Prostate gland (tissue), 2 donors: ENCODE measurements at regions not wholly inside any gene's neighbourhood (a gene's known extent, or its start where the extent isn't known, plus 50 kb on each side); places are given as distances from the start of the nearest gene placed in this dataset.
"Not testable (repeated sequence)": the region's sequence is repeated elsewhere in the genome, so short reads cannot be mapped to it uniquely, and the experiment has no call there.

Experiments
- POLR2A ChIP-seq: fragments of 450-650 bp; IDR thresholded peaks from one replicate; pipeline ENCODE4 v1.6.1; 2016; ENCODE audit warnings: antibody characterized with exemption, mild to moderate bottlenecking
- TF ChIP-seq, protein P1 (sequence below), 4 experiments: fragments of 200-600 bp in 2 of 4; fragments of 450-650 bp in 2 of 4; sonication (generic) in 2 of 4; IDR thresholded peaks; 1 replicate in 3 of 4; 2 replicates in 1 of 4; pipeline ENCODE4 v1.5.1; 2016 to 2019; ENCODE audit warnings: antibody characterized with exemption in 4 of 4, mild to moderate bottlenecking in 2 of 4, moderate library complexity in 2 of 4

DNA sequence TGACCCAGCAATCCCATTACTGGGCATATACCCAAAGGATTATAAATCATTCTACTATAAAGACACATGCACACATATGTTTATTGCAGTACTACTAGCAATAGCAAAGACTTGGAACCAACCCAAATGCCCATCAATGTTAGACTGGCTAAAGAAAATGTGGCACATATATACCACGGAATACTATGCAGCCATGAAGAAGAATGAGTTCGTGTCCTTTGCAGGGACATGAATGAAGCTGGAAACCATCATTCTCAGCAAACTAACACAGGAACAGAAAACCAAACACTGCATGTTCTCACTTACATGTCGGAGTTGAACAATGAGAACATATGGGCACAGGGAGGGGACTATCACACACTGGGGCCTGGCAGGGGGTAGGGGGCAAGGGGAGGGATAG is 183.0 kb downstream of the HACE1 start:
- TF ChIP-seq, protein P1, sequence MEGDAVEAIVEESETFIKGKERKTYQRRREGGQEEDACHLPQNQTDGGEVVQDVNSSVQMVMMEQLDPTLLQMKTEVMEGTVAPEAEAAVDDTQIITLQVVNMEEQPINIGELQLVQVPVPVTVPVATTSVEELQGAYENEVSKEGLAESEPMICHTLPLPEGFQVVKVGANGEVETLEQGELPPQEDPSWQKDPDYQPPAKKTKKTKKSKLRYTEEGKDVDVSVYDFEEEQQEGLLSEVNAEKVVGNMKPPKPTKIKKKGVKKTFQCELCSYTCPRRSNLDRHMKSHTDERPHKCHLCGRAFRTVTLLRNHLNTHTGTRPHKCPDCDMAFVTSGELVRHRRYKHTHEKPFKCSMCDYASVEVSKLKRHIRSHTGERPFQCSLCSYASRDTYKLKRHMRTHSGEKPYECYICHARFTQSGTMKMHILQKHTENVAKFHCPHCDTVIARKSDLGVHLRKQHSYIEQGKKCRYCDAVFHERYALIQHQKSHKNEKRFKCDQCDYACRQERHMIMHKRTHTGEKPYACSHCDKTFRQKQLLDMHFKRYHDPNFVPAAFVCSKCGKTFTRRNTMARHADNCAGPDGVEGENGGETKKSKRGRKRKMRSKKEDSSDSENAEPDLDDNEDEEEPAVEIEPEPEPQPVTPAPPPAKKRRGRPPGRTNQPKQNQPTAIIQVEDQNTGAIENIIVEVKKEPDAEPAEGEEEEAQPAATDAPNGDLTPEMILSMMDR (IDR thresholded peaks at IDR 0.05) = not testable (repeated sequence)
- not testable (repeated sequence) for TF ChIP-seq POLR2A
